Forelimb muscle (tissue), 1 donor: ENCODE measurements at regions not wholly inside any gene's neighbourhood (a gene's known extent, or its start where the extent isn't known, plus 50 kb on each side); places are given as distances from the start of the nearest gene placed in this dataset.

Experiments
- DNase-seq: peaks from one replicate; pipeline ENCODE4 v3.0.0-alpha.2; 2013; ENCODE audit warnings: low read depth

GRCh38 chr13:72168126-72168855, 301.3 kb upstream of the DACH1 start:
- no peak for DNase-seq

GRCh38 chr13:72166102-72166650, 299.2 kb upstream of the DACH1 start:
- DNase-seq: no peak

- DNase-seq: no peak
Measured at GRCh38 chr13:72165276-72165675, 298.3 kb upstream of the DACH1 start.

GRCh38 chr13:72164811-72165210, 297.8 kb upstream of the DACH1 start:
- DNase-seq: no peak

GRCh38 chr13:72163678-72164077, 296.7 kb upstream of the DACH1 start:
- DNase-seq: no peak

GRCh38 chr13:72160977-72161376, 294.0 kb upstream of the DACH1 start:
- DNase-seq: no peak

GRCh38 chr13:72156760-72157159, 289.8 kb upstream of the DACH1 start:
- no peak for DNase-seq

- no peak for DNase-seq
Measured at GRCh38 chr13:72153272-72153671, 286.3 kb upstream of the DACH1 start.

GRCh38 chr13:72151241-72151640, 284.2 kb upstream of the DACH1 start:
- peak; percentile 16 for DNase-seq

GRCh38 chr13:72150502-72150901, 283.5 kb upstream of the DACH1 start:
- no peak for DNase-seq

- no peak for DNase-seq
Measured at GRCh38 chr13:72149701-72150100, 282.7 kb upstream of the DACH1 start.

GRCh38 chr13:72146816-72147215, 279.8 kb upstream of the DACH1 start:
- no peak for DNase-seq

GRCh38 chr13:72145383-72145782, 278.4 kb upstream of the DACH1 start:
- no peak for DNase-seq

- no peak for DNase-seq
Measured at GRCh38 chr13:72144636-72145035, 277.6 kb upstream of the DACH1 start.

- DNase-seq: peak; percentile 40
Measured at GRCh38 chr13:72141855-72142519, 275.0 kb upstream of the DACH1 start.

- no peak for DNase-seq
Measured at GRCh38 chr13:72139192-72139591, 272.2 kb upstream of the DACH1 start.

- no peak for DNase-seq
Measured at GRCh38 chr13:72132075-72132474, 265.1 kb upstream of the DACH1 start.

- DNase-seq: no peak
Measured at GRCh38 chr13:72129117-72129516, 262.1 kb upstream of the DACH1 start.

- no peak for DNase-seq
Measured at GRCh38 chr13:72127031-72127430, 260.0 kb upstream of the DACH1 start.

- DNase-seq: no peak
Measured at GRCh38 chr13:72126424-72126823, 259.4 kb upstream of the DACH1 start.

- no peak for DNase-seq
Measured at GRCh38 chr13:72125561-72125960, 258.6 kb upstream of the DACH1 start.

- no peak for DNase-seq
Measured at GRCh38 chr13:72122661-72123255, 255.8 kb upstream of the DACH1 start.

GRCh38 chr13:72121466-72121865, 254.5 kb upstream of the DACH1 start:
- no peak for DNase-seq
